WTC11 (cell line): ENCODE measurements at regions not wholly inside any gene's neighbourhood (a gene's known extent, or its start where the extent isn't known, plus 50 kb on each side); places are given as distances from the start of the nearest gene placed in this dataset.

Source experiments
- ATAC-seq: fragments of 200-7000 bp; cut with Tn5 transposase; 2 replicates; pipeline ENCODE4 v1.10.0; 2021; ENCODE audit warnings: mild to moderate bottlenecking, moderate library complexity
- CTCF ChIA-PET: fragments of 300-600 bp; sonication (Branson Sonifier 250); formaldehyde crosslinking; loops from one replicate; lab custom pipeline; 2021; ENCODE audit warnings: antibody characterized with exemption; lab: Charles Lee
- POLR2A ChIA-PET: fragments of 350-600 bp; sonication (Branson Sonifier 250); formaldehyde crosslinking; loops from one replicate; lab custom pipeline; 2021; ENCODE audit warnings: antibody characterized with exemption; lab: Charles Lee
- DNase-seq: peaks from one replicate; pipeline ENCODE4 v3.0.0; 2021; ENCODE audit warnings: low spot score
- H3K27ac Mint-ChIP-seq: 2 replicates; pipeline ENCODE4 v1.8.0; 2021; ENCODE audit warnings: mixed read lengths
- H3K27me3 Mint-ChIP-seq: 2 replicates; pipeline ENCODE4 v1.8.0; 2021; ENCODE audit warnings: low read depth, mild to moderate bottlenecking, moderate library complexity, mixed read lengths
- H3K36me3 Mint-ChIP-seq: 2 replicates; pipeline ENCODE4 v1.8.0; 2021; ENCODE audit warnings: mixed read lengths
- H3K4me1 Mint-ChIP-seq: 2 replicates; pipeline ENCODE4 v1.8.0; 2022; ENCODE audit warnings: mixed read lengths
- H3K4me3 Mint-ChIP-seq: 2 replicates; pipeline ENCODE4 v1.8.0; 2021; ENCODE audit warnings: mild to moderate bottlenecking, moderate library complexity, mixed read lengths
- H3K9me3 Mint-ChIP-seq: 2 replicates; pipeline ENCODE4 v1.8.0; 2021; ENCODE audit warnings: mixed read lengths
- EMX1 ChIP-seq: fragments of 250-450 bp; sonication (Bioruptor Pico); IDR thresholded peaks from 2 replicates; pipeline ENCODE4 v1.8.0; 2021; ENCODE audit warnings: mild to moderate bottlenecking
- GRHL2 ChIP-seq: fragments of 250-450 bp; sonication (Bioruptor Pico); IDR thresholded peaks from 2 replicates; pipeline ENCODE4 v1.8.0; 2022; ENCODE audit warnings: mild to moderate bottlenecking, moderate library complexity; ENCODE audit not compliant: insufficient replicate concordance, severe bottlenecking
- JUN ChIP-seq: sonication (generic); formaldehyde crosslinking; IDR thresholded peaks from 2 replicates; pipeline ENCODE4 v1.8.0; 2023; ENCODE audit warnings: mild to moderate bottlenecking, missing genetic modification reagents
- KAT7 ChIP-seq: sonication (generic); formaldehyde crosslinking; IDR thresholded peaks from 2 replicates; pipeline ENCODE4 v1.8.1; 2023; ENCODE audit warnings: missing genetic modification reagents, mild to moderate bottlenecking, borderline replicate concordance
- NFATC4 ChIP-seq: fragments of 250-450 bp; sonication (Bioruptor Pico); IDR thresholded peaks from 2 replicates; pipeline ENCODE4 v1.9.0; 2021; ENCODE audit warnings: mild to moderate bottlenecking
- NR2C2 ChIP-seq: sonication (generic); formaldehyde crosslinking; IDR thresholded peaks from 2 replicates; pipeline ENCODE4 v1.8.0; 2022; ENCODE audit warnings: mild to moderate bottlenecking, missing genetic modification reagents
- TCF7 ChIP-seq: sonication (generic); formaldehyde crosslinking; IDR thresholded peaks from 2 replicates; pipeline ENCODE4 v1.8.0; 2022; ENCODE audit warnings: mild to moderate bottlenecking, low read depth, missing genetic modification reagents, moderate library complexity
- ZBTB21 ChIP-seq: sonication (generic); formaldehyde crosslinking; IDR thresholded peaks from 2 replicates; pipeline ENCODE4 v1.8.1; 2023; ENCODE audit warnings: mild to moderate bottlenecking, missing genetic modification reagents, borderline replicate concordance
- ZNF232 ChIP-seq: sonication (generic); formaldehyde crosslinking; IDR thresholded peaks from 2 replicates; pipeline ENCODE4 v1.8.0; 2022; ENCODE audit warnings: mild to moderate bottlenecking, missing genetic modification reagents
- TF ChIP-seq, protein P1 (sequence below): sonication (generic); formaldehyde crosslinking; IDR thresholded peaks from 2 replicates; pipeline ENCODE4 v1.8.1; 2023; ENCODE audit warnings: mild to moderate bottlenecking, missing genetic modification reagents
- TF ChIP-seq, protein P2 (sequence below): fragments of 200-600 bp; IDR thresholded peaks from 2 replicates; pipeline ENCODE4 v1.8.0; 2022; ENCODE audit warnings: antibody characterized with exemption
- TF ChIP-seq, protein P3 (sequence below): fragments of 250-450 bp; sonication (Bioruptor Pico); IDR thresholded peaks from 2 replicates; pipeline ENCODE4 v1.9.0; 2021; ENCODE audit warnings: mild to moderate bottlenecking, borderline replicate concordance
- TF ChIP-seq, protein P4 (sequence below): sonication (generic); formaldehyde crosslinking; IDR thresholded peaks from 2 replicates; pipeline ENCODE4 v1.8.1; 2022; ENCODE audit warnings: missing genetic modification reagents, borderline replicate concordance

DNA sequence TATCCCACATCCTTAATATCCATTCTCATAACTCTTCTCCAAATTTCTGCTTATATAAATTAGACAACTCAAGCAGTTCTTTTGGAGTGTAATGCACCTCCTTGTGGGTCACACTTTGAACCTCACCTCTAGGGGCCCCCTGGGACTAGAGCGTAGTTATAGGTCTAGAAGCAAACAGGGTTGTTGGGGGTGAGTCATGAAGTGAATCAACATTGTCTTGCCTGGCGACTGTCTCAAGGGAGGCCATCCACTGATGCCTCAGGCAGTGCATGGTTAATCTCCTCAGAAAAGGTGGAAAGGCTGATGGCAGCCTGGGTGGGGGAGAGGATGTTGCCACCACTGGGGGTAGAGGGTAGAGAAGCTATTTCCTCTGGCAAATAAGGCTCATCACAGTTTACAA is 129.1 kb downstream of the TNFRSF21 start:
- Mint-ChIP-seq H3K27me3 (no peaks in the 10 kb centered on the region; the same call in none of the 2 replicates), H3K4me1 (peaks cover 8% of the 10 kb centered on the region), H3K4me3 (no peak overlapping the region), H3K36me3 (no peaks in the 10 kb centered on the region), H3K9me3 (0 out of 2 replicates have a peak, but pooled peaks cover 10% of the 10 kb centered on the region), H3K27ac (no peak overlapping the region)
- ChIA-PET POLR2A (no interaction called here), CTCF (no interaction called here)
- peak; percentile 80 for ATAC-seq
- TF ChIP-seq, protein P1, sequence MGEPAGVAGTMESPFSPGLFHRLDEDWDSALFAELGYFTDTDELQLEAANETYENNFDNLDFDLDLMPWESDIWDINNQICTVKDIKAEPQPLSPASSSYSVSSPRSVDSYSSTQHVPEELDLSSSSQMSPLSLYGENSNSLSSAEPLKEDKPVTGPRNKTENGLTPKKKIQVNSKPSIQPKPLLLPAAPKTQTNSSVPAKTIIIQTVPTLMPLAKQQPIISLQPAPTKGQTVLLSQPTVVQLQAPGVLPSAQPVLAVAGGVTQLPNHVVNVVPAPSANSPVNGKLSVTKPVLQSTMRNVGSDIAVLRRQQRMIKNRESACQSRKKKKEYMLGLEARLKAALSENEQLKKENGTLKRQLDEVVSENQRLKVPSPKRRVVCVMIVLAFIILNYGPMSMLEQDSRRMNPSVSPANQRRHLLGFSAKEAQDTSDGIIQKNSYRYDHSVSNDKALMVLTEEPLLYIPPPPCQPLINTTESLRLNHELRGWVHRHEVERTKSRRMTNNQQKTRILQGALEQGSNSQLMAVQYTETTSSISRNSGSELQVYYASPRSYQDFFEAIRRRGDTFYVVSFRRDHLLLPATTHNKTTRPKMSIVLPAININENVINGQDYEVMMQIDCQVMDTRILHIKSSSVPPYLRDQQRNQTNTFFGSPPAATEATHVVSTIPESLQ (CRISPR knock-in tag): no peak
- DNase-seq: no peak

DNA sequence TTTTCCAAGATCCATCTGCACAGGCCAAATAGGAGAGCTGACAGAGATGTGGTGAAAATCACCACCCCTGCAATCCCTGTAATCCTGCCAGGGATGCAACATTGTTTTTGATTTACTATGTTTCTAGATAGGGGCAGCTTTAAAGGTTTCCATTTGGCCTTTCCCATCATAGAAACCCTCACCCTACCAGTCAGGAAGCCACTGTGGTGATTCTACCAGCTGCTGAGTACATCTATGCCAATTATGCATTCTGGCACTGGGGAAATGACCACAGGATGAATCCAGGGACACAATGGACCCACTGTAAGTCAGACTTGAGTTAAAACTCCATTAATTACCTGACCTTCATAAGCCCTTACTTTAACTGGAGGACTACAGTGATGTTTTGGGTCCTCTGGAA is 130.4 kb downstream of the TNFRSF21 start:
- H3K9me3 Mint-ChIP-seq: 0 out of 2 replicates have a peak, but pooled peaks cover 10% of the 10 kb centered on the region
- TF ChIP-seq ZNF232 (CRISPR knock-in tag): no peak
- TF ChIP-seq NR2C2 (CRISPR knock-in tag): no peak
- TF ChIP-seq EMX1 (CRISPR knock-in tag): no peak
- TF ChIP-seq, protein P2, sequence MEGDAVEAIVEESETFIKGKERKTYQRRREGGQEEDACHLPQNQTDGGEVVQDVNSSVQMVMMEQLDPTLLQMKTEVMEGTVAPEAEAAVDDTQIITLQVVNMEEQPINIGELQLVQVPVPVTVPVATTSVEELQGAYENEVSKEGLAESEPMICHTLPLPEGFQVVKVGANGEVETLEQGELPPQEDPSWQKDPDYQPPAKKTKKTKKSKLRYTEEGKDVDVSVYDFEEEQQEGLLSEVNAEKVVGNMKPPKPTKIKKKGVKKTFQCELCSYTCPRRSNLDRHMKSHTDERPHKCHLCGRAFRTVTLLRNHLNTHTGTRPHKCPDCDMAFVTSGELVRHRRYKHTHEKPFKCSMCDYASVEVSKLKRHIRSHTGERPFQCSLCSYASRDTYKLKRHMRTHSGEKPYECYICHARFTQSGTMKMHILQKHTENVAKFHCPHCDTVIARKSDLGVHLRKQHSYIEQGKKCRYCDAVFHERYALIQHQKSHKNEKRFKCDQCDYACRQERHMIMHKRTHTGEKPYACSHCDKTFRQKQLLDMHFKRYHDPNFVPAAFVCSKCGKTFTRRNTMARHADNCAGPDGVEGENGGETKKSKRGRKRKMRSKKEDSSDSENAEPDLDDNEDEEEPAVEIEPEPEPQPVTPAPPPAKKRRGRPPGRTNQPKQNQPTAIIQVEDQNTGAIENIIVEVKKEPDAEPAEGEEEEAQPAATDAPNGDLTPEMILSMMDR: no peak
- no peak for TF ChIP-seq JUN (CRISPR knock-in tag)
- H3K4me3 Mint-ChIP-seq: no peak overlapping the region
- H3K27ac Mint-ChIP-seq: no peak overlapping the region
- no peaks in the 10 kb centered on the region; the same call in none of the 2 replicates for H3K27me3 Mint-ChIP-seq
- DNase-seq (no peak), ATAC-seq (no peak)
- POLR2A ChIA-PET: interaction anchor here (0.7 kb wide), 1 partner anchor 78 kb away, joined by 3 read pairs; no protein-coding TSS in a partner anchor
- H3K4me1 Mint-ChIP-seq: peaks cover 8% of the 10 kb centered on the region
- no peaks in the 10 kb centered on the region for H3K36me3 Mint-ChIP-seq
- CTCF ChIA-PET: no interaction called here

DNA sequence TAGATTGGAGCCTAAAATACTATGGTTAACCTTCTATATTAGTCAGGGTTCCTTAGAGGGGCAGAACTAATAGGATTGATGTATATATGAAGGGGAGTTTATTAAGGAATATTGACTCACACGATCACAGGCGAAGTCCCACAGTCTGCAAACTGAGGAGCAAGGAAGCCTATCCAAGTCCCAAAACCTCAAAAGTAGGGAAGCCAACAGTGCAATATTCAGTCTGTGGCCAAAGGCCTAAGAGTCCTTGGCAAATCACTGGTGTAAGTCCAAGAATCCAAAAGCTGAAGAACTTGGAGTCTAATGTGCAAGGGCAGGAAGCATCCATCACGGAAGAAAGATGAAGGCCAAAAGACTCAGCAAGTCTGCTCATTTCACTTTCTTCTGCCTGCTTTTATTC is 133.5 kb upstream of the ADGRF1 start:
- TF ChIP-seq ZBTB21 (CRISPR knock-in tag): no peak
- no peak for TF ChIP-seq TCF7 (CRISPR knock-in tag)
- TF ChIP-seq GRHL2: no peak
- TF ChIP-seq, protein P3, sequence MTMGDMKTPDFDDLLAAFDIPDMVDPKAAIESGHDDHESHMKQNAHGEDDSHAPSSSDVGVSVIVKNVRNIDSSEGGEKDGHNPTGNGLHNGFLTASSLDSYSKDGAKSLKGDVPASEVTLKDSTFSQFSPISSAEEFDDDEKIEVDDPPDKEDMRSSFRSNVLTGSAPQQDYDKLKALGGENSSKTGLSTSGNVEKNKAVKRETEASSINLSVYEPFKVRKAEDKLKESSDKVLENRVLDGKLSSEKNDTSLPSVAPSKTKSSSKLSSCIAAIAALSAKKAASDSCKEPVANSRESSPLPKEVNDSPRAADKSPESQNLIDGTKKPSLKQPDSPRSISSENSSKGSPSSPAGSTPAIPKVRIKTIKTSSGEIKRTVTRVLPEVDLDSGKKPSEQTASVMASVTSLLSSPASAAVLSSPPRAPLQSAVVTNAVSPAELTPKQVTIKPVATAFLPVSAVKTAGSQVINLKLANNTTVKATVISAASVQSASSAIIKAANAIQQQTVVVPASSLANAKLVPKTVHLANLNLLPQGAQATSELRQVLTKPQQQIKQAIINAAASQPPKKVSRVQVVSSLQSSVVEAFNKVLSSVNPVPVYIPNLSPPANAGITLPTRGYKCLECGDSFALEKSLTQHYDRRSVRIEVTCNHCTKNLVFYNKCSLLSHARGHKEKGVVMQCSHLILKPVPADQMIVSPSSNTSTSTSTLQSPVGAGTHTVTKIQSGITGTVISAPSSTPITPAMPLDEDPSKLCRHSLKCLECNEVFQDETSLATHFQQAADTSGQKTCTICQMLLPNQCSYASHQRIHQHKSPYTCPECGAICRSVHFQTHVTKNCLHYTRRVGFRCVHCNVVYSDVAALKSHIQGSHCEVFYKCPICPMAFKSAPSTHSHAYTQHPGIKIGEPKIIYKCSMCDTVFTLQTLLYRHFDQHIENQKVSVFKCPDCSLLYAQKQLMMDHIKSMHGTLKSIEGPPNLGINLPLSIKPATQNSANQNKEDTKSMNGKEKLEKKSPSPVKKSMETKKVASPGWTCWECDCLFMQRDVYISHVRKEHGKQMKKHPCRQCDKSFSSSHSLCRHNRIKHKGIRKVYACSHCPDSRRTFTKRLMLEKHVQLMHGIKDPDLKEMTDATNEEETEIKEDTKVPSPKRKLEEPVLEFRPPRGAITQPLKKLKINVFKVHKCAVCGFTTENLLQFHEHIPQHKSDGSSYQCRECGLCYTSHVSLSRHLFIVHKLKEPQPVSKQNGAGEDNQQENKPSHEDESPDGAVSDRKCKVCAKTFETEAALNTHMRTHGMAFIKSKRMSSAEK (CRISPR knock-in tag): no peak
- TF ChIP-seq, protein P4, sequence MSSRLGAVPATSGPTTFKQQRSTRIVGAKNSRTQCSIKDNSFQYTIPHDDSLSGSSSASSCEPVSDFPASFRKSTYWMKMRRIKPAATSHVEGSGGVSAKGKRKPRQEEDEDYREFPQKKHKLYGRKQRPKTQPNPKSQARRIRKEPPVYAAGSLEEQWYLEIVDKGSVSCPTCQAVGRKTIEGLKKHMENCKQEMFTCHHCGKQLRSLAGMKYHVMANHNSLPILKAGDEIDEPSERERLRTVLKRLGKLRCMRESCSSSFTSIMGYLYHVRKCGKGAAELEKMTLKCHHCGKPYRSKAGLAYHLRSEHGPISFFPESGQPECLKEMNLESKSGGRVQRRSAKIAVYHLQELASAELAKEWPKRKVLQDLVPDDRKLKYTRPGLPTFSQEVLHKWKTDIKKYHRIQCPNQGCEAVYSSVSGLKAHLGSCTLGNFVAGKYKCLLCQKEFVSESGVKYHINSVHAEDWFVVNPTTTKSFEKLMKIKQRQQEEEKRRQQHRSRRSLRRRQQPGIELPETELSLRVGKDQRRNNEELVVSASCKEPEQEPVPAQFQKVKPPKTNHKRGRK (CRISPR knock-in tag): no peak
- no peak for TF ChIP-seq KAT7 (CRISPR knock-in tag)
- TF ChIP-seq NFATC4 (CRISPR knock-in tag): no peak
- H3K27me3 Mint-ChIP-seq: no peaks in the 10 kb centered on the region; the same call in 1 of the 2 replicates
- no peak for ATAC-seq
- no peak for DNase-seq
- ChIA-PET POLR2A (no interaction called here), CTCF (no interaction called here)
- H3K9me3 Mint-ChIP-seq: peaks cover 8% of the 10 kb centered on the region
- peaks cover 4% of the 10 kb centered on the region; the same call in 1 of the 2 replicates for H3K4me1 Mint-ChIP-seq
- no peak overlapping the region for H3K4me3 Mint-ChIP-seq
- no peak overlapping the region for H3K27ac Mint-ChIP-seq
- H3K36me3 Mint-ChIP-seq: peaks cover 5% of the 10 kb centered on the region; the same call in 1 of the 2 replicates
